GM12873 (cell line): ENCODE measurements at regions not wholly inside any gene's neighbourhood (a gene's known extent, or its start where the extent isn't known, plus 50 kb on each side); places are given as distances from the start of the nearest gene placed in this dataset.

Experiments
- TF ChIP-seq, protein P1 (sequence below): IDR thresholded peaks from 2 replicates; pipeline ENCODE4 v1.5.1; 2012; ENCODE audit warnings: low read depth, mild to moderate bottlenecking, moderate library complexity, low read length, control low read depth; ENCODE audit not compliant: insufficient read depth; ENCODE audit errors: missing control alignments

DNA sequence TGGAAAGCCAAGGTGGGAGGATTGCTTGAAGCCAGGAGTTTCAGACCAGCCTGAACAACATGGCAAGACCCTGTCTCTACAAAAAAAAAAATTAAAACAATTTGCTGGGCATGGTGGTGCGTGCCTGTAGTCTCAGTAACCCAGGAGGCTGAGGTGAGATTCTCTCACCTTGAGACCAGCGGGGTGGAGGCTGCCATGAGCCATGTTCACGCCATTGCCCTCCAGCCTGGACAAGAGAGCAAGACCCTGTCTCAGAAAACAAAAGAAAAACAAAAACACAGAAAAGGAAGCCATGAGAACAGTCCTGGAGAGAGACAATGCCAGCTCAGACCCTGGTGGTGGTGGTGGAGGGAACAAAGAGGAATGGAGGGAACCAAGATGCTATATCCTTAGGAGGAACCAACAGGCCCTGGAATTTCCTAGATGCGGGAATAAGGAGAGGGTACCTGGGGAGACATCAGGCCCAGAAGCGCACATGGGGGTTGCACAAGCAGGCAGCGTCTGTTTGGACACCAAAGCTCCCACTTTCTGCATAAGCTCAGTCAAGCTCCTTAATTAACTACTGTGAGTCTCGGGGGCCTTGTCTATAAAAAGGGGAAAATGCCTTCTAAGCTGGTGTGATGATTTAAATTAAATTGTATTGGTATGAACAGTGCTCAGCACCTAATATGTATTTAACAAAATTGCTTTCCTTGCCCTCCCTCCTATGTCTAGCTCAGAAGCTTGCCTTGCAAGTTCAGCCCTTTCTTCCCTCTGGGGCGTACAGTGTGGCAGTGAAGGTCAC is 143.8 kb downstream of the CCT6B start:
- TF ChIP-seq, protein P1, sequence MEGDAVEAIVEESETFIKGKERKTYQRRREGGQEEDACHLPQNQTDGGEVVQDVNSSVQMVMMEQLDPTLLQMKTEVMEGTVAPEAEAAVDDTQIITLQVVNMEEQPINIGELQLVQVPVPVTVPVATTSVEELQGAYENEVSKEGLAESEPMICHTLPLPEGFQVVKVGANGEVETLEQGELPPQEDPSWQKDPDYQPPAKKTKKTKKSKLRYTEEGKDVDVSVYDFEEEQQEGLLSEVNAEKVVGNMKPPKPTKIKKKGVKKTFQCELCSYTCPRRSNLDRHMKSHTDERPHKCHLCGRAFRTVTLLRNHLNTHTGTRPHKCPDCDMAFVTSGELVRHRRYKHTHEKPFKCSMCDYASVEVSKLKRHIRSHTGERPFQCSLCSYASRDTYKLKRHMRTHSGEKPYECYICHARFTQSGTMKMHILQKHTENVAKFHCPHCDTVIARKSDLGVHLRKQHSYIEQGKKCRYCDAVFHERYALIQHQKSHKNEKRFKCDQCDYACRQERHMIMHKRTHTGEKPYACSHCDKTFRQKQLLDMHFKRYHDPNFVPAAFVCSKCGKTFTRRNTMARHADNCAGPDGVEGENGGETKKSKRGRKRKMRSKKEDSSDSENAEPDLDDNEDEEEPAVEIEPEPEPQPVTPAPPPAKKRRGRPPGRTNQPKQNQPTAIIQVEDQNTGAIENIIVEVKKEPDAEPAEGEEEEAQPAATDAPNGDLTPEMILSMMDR = no peak

DNA sequence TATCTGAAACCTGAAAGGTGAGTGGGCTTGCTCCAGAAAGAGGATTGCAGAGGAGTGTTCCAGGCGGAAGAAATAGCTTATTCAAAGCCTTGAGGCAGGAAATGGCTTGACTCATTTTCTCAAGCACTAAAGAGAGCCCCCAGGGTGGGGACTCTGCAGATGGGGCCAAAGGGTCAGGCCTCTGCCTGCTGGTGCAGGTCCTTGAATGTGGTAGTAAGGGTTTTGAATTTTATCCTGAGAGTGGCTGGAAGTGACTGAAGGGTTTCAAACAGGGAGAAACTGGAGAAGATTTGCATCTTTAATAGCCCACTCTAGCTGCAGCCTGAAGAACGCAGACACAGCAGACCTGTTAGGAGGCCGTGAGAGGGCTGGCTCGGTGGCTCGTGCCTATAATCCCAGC is 144.4 kb downstream of the CCT6B start:
- TF ChIP-seq, protein P1 = no peak

DNA sequence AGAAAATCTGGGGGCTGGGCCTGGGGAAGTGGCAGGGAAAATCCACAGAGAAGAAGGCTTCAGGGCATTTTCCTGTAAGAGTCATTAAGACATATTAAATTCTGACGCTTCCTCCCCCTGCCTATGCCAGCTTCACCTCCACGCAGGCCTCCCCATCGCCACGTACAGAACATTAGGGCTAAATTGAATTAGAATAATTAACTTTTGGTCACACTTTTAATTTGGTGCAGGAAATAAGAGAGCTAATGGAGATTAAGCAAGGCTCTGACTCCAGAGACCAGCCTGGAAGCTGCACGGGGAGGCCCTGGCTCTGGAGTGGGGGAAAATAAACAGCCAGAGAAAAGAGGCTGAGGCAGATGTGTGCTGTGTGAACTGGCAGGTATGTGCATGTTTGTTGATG is 148.0 kb downstream of the CCT6B start:
- TF ChIP-seq, protein P1 = no peak

DNA sequence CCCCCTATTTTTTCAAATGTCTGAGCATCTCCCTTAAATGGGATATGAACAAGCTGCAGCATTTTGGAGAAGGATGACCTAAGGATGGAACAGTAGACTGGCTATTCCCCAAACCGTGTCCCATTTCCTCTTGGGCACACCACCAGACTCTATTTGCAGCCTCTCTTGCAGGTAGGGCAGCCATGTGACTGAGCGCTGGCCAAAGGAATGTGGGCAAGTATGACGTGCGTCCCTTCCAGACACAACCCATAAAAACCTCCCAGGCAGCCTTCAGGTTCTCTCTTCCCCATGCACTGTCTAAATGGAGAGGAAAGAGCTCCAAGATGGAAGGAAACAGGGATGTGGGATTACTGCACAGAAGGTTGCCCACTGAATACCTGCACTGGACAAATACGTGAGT is 149.7 kb downstream of the CCT6B start:
- TF ChIP-seq, protein P1 = no peak

DNA sequence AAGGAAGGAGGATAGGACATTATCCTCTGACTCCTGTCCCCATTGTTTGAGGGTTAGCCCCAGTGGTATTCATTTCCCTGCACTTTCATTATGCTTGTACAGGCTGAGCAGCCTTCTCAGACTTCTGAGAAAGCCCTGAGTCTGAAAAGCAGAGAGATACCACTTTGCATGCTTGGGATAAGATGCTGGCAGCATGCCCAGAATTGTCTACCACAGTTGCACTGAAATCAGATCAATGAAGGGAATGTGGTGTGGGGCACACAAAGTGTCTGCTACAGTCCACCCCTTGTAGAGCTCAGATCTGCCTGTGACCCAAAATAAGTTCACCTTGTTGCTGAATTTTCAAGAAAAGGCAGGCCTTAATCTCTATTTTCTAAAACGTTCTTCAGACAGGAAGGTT is 160.6 kb downstream of the CCT6B start:
- TF ChIP-seq, protein P1 = no peak

DNA sequence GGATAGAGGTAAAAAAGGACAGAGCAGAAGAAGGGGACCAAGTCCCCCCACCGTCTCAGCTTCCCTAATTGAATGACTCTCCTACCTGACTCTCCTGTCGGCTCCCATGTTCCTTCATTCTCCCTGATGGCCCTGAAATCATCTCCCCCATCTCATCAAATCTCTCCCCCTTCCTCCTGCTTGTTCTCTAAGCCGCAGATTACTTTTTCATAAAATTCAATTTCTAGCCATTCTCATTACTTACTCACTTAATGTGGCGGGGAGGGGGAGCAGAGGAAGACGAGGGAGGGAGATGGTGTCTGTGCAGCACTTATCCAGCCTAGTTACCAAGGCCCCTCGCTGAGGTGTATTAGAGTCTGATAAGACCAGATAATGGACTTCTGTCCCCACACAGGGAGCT is 161.5 kb downstream of the CCT6B start:
- TF ChIP-seq, protein P1 = no peak

DNA sequence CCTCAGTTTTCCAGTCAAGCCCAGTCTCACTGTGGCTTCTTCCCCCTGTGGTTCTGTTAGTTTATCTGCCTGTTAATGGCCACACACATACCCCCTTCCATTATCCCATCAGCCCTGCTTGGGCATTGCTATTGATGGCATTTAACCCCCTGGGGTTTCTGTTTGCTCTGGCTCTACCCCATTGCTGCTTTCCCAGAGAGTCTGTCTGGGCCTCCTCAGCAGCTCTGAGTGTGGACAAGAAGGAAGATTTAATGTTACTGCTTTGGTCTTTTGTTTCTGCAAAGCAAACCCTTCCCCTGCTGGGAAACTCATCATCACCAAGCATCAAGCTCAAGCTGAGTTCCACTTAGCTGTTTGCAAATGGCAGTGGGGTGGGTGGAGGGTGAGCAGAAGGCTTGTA is 162.7 kb downstream of the CCT6B start:
- TF ChIP-seq, protein P1 = no peak
